Endothelial cell of umbilical vein (primary cell): ENCODE measurements at regions not wholly inside any gene's neighbourhood (a gene's known extent, or its start where the extent isn't known, plus 50 kb on each side); places are given as distances from the start of the nearest gene placed in this dataset.
A peak's percentile ranks its signal among the peaks of the same experiment; 100 is the strongest.

Experiments used
- BruUV-seq: library from RNA; stranded (reverse); fragments of 400-500 nt; replicated peaks from 2 replicates; lab custom pipeline; 2021; lab: Mats Ljungman, UMichigan
- CTCF ChIA-PET: fragments of 300-600, 350-600 bp; sonication (Branson Sonifier 250); formaldehyde crosslinking; loops from one replicate; lab custom pipeline; 2021; ENCODE audit warnings: antibody characterized with exemption, inconsistent platforms; lab: Charles Lee
- POLR2A ChIA-PET: fragments of 300-600, 350-600 bp; sonication (Branson Sonifier 250); formaldehyde crosslinking; loops from one replicate; lab custom pipeline; 2021; ENCODE audit warnings: antibody characterized with exemption, inconsistent platforms; lab: Charles Lee
- DNase-seq: peaks from one replicate; pipeline ENCODE4 v3.0.0-alpha.2; 2011; ENCODE audit warnings: low read depth, low spot score
- FAIRE-seq: peaks from 2 replicates; lab custom pipeline; 2011; peaks lifted over from hg19 to GRCh38; lab: Jason Lieb, UNC
- H2AFZ ChIP-seq: 2 replicates; pipeline ENCODE4 v1.6.0; 2012; ENCODE audit warnings: low read depth, low read length, control low read depth, inconsistent platforms
- H3K27ac ChIP-seq: 2 replicates; pipeline ENCODE4 v1.5.1; 2011; ENCODE audit warnings: low read depth, mild to moderate bottlenecking, control low read depth, low read length, moderate library complexity; ENCODE audit not compliant: insufficient read depth
- H3K27me3 ChIP-seq, 2 experiments: 2 replicates each; pipeline versions ENCODE4 v1.6.0 to v1.6.1; 2011; ENCODE audit warnings: low read length in 2 of 2, mixed read lengths in 1 of 2; ENCODE audit not compliant: control insufficient read depth in 2 of 2, insufficient read depth in 2 of 2
- H3K36me3 ChIP-seq, 2 experiments: 2 replicates in 1 of 2; 3 replicates in 1 of 2; pipeline ENCODE4 v1.5.1; 2011; ENCODE audit warnings: low read length in 2 of 2, mild to moderate bottlenecking in 1 of 2, moderate library complexity in 1 of 2; ENCODE audit not compliant: control insufficient read depth in 2 of 2, insufficient read depth in 2 of 2; ENCODE audit errors: extremely low read depth in 1 of 2
- H3K4me1 ChIP-seq: 3 replicates; pipeline ENCODE4 v1.5.1; 2011; ENCODE audit warnings: mild to moderate bottlenecking, low read length; ENCODE audit not compliant: control insufficient read depth, insufficient read depth; ENCODE audit errors: extremely low read depth
- H3K4me2 ChIP-seq: 2 replicates; pipeline ENCODE4 v1.6.1; 2011; ENCODE audit warnings: low read length, control low read depth, mixed read lengths; ENCODE audit not compliant: insufficient read depth
- H3K4me3 ChIP-seq, 3 experiments: fragments of 200-600 bp in 1 of 3; sonication (generic), shearing (Covaris generic) in 1 of 3; replicated peaks in 1 of 3; 2 replicates each; pipeline ENCODE4 v1.5.1; 2011 to 2016; ENCODE audit warnings: control low read depth in 3 of 3, low read length in 3 of 3, mild to moderate bottlenecking in 2 of 3, inconsistent platforms in 1 of 3, low read depth in 1 of 3, moderate library complexity in 1 of 3; ENCODE audit not compliant: insufficient read depth in 1 of 3
- H3K79me2 ChIP-seq: 2 replicates; pipeline ENCODE4 v1.6.0; 2012; ENCODE audit warnings: low read length, inconsistent platforms; ENCODE audit not compliant: control insufficient read depth, insufficient read depth
- H3K9ac ChIP-seq: replicated peaks from 2 replicates; pipeline ENCODE3; 2011; ENCODE audit warnings: low read length, control low read depth; ENCODE audit not compliant: insufficient read depth; ENCODE audit errors: extremely low read depth
- H3K9me1 ChIP-seq: replicated peaks from 3 replicates; pipeline ENCODE4 v1.6.0; 2011; ENCODE audit warnings: mild to moderate bottlenecking, low read length; ENCODE audit not compliant: control insufficient read depth, insufficient read depth; ENCODE audit errors: extremely low read depth
- H3K9me3 ChIP-seq: replicated peaks from 2 replicates; pipeline ENCODE4 v1.5.1; 2012; ENCODE audit warnings: low read length, inconsistent platforms; ENCODE audit not compliant: control insufficient read depth, insufficient read depth
- H4K20me1 ChIP-seq: replicated peaks from 2 replicates; pipeline ENCODE3; 2011; ENCODE audit warnings: mild to moderate bottlenecking, low read length; ENCODE audit not compliant: control insufficient read depth, insufficient read depth; ENCODE audit errors: extremely low read depth
- CTCF ChIP-seq, 2 donors: IDR thresholded peaks; 1 replicate in 1 of 2; 2 replicates in 1 of 2; pipeline ENCODE4 v1.5.1; 2011; ENCODE audit warnings: low read length in 2 of 2, mild to moderate bottlenecking in 2 of 2, moderate library complexity in 2 of 2, control low read depth in 1 of 2, inconsistent platforms in 1 of 2, low read depth in 1 of 2; ENCODE audit not compliant: insufficient read depth in 1 of 2; ENCODE audit errors: extremely low read depth in 1 of 2
- EZH2 ChIP-seq: IDR thresholded peaks from 2 replicates; pipeline ENCODE4 v1.6.1; 2012; ENCODE audit warnings: borderline replicate concordance, low read depth, mild to moderate bottlenecking, moderate library complexity, low read length, inconsistent platforms; ENCODE audit not compliant: severe bottlenecking
- FOS ChIP-seq: IDR thresholded peaks from 2 replicates; pipeline ENCODE4 v1.6.1; 2011; ENCODE audit warnings: mild to moderate bottlenecking, low read length, moderate library complexity, borderline replicate concordance; ENCODE audit not compliant: insufficient read depth
- GATA2 ChIP-seq: IDR thresholded peaks from 2 replicates; pipeline ENCODE4 v1.7.0; 2011; ENCODE audit warnings: low read depth, mild to moderate bottlenecking, moderate library complexity, mixed read lengths, low read length; ENCODE audit not compliant: insufficient read length, insufficient read depth
- JUN ChIP-seq: IDR thresholded peaks from 2 replicates; pipeline ENCODE4 v1.6.1; 2011; ENCODE audit warnings: borderline replicate concordance, low read depth; ENCODE audit not compliant: insufficient read length, insufficient read depth
- MAX ChIP-seq: IDR thresholded peaks from 2 replicates; pipeline ENCODE4 v1.6.1; 2011; ENCODE audit not compliant: insufficient read depth, insufficient read length
- MYC ChIP-seq: IDR thresholded peaks from one replicate; pipeline ENCODE4 v1.6.1; 2011; ENCODE audit warnings: mild to moderate bottlenecking, low read depth, low read length
- POLR2A ChIP-seq: IDR thresholded peaks from 2 replicates; pipeline ENCODE4 v1.6.1; 2012; ENCODE audit warnings: low read depth, mild to moderate bottlenecking, control low read depth, low read length
- POLR2AphosphoS5 ChIP-seq: IDR thresholded peaks from 2 replicates; pipeline ENCODE4 v1.6.1; 2012; ENCODE audit warnings: low read depth, mild to moderate bottlenecking, control low read depth, low read length, moderate library complexity; ENCODE audit not compliant: insufficient read depth
- dilution Hi-C: fragments of 300-500 bp; cut with MboI; formaldehyde crosslinking; loops from one replicate; pipeline ENCODE4 v1.15.0; 2019; ENCODE audit warnings: low sequenced_read_pairs; ENCODE audit not compliant: extremely low pct_ligation_motif_present
- intact Hi-C: fragments of 100-400 bp; cut with micrococcal nuclease; formaldehyde crosslinking; loops from one replicate; pipeline ENCODE4 v1.10.0; 2022

GRCh38 chr6:63372951-63373533 is 53.3 kb upstream of the LGSN start:
- H3K9me1 ChIP-seq: no peaks in the 10 kb centered on the region
- dilution Hi-C loops (no loop called here), intact Hi-C loops (no loop called here)
- H3K4me2 ChIP-seq: no peak overlapping the region
- H3K27ac ChIP-seq: no peak overlapping the region
- no TSS peak for BruUV-seq
- H3K36me3 ChIP-seq: no peaks in the 10 kb centered on the region
- DNase-seq: no peak
- TF ChIP-seq POLR2AphosphoS5 (no peak), JUN (peak; percentile 7)
- no peaks in the 10 kb centered on the region for H3K4me1 ChIP-seq
- no peak for FAIRE-seq
- no peak overlapping the region for H2AFZ ChIP-seq
- H3K9me3 ChIP-seq: no peaks in the 10 kb centered on the region
- CTCF ChIA-PET: no interaction called here
- H3K9ac ChIP-seq: no peak overlapping the region
- H3K27me3 ChIP-seq: no peaks in the 10 kb centered on the region
- H3K79me2 ChIP-seq: no peaks in the 10 kb centered on the region
- H4K20me1 ChIP-seq: no peaks in the 10 kb centered on the region
- no peak overlapping the region for H3K4me3 ChIP-seq
- POLR2A ChIA-PET: no interaction called here

- BruUV-seq: no TSS peak
- no peak for TF ChIP-seq EZH2
- TF ChIP-seq GATA2: no peak
- TF ChIP-seq MYC: no peak
- no peak for TF ChIP-seq MAX
- no peak for TF ChIP-seq CTCF (IDR thresholded peaks at IDR 0.05; ENCODE audit: extremely low read depth in 1 of 2, insufficient read depth in 1 of 2, low read depth in 1 of 2, low read length in 2 of 2)
- no peak for TF ChIP-seq POLR2AphosphoS5
- no peak for TF ChIP-seq POLR2A
- TF ChIP-seq FOS: no peak
- no peak for TF ChIP-seq JUN
- no peaks in the 10 kb centered on the region for H3K9me3 ChIP-seq
- DNase-seq (no peak), FAIRE-seq (no peak)
- H3K79me2 ChIP-seq: no peaks in the 10 kb centered on the region
- H3K36me3 ChIP-seq: no peaks in the 10 kb centered on the region
- H3K4me1 ChIP-seq: no peaks in the 10 kb centered on the region
- dilution Hi-C loops: no loop called here
- H3K27ac ChIP-seq: no peak overlapping the region
- H3K27me3 ChIP-seq: no peaks in the 10 kb centered on the region
- H4K20me1 ChIP-seq: no peaks in the 10 kb centered on the region
- ChIA-PET CTCF (no interaction called here), POLR2A (no interaction called here)
- intact Hi-C loops: no loop called here
- H3K4me2 ChIP-seq: no peak overlapping the region
- H3K9ac ChIP-seq: no peak overlapping the region
- H2AFZ ChIP-seq: no peak overlapping the region
- no peak overlapping the region for H3K4me3 ChIP-seq
- H3K9me1 ChIP-seq: no peaks in the 10 kb centered on the region
These were observed 69.5 kb upstream of the LGSN start for GRCh38 chr6:63389191-63389844.
